A673 (cell line): ENCODE measurements at regions not wholly inside any gene's neighbourhood (a gene's known extent, or its start where the extent isn't known, plus 50 kb on each side); places are given as distances from the start of the nearest gene placed in this dataset.
A peak's percentile ranks its signal among the peaks of the same experiment; 100 is the strongest.

Experiments used
- BruUV-seq: library from RNA; stranded (reverse); fragments of 400-500 nt; replicated peaks from 2 replicates; lab custom pipeline; 2021; lab: Mats Ljungman, UMichigan
- CTCF ChIA-PET: fragments of 300-600 bp; sonication (Branson Sonifier 250); formaldehyde crosslinking; loops from one replicate; lab custom pipeline; 2022; ENCODE audit warnings: antibody characterized with exemption; lab: Charles Lee
- POLR2A ChIA-PET: fragments of 300-600 bp; sonication (Branson Sonifier 250); formaldehyde crosslinking; loops from one replicate; lab custom pipeline; 2022; ENCODE audit warnings: antibody characterized with exemption; ENCODE audit not compliant: low non-redundant PET; lab: Charles Lee
- DNase-seq: peaks from one replicate; pipeline ENCODE4 v3.0.0-alpha.2; 2015; ENCODE audit warnings: low spot score
- H3K27ac ChIP-seq: fragments of 200-600 bp; sonication (generic); 2 replicates; pipeline ENCODE4 v1.5.1; 2016; ENCODE audit warnings: mixed run types, low read depth, mild to moderate bottlenecking, mixed read lengths, antibody characterized with exemption, low read length; ENCODE audit not compliant: poor library complexity, severe bottlenecking
- H3K27me3 ChIP-seq: fragments of 200-600 bp; sonication (generic); replicated peaks from 2 replicates; pipeline ENCODE4 v1.6.1; 2017; ENCODE audit warnings: mixed run types, low read depth, mild to moderate bottlenecking, mixed read lengths, antibody characterized with exemption, low read length; ENCODE audit not compliant: insufficient read depth, poor library complexity
- H3K36me3 ChIP-seq: fragments of 200-600 bp; sonication (generic); 2 replicates; pipeline ENCODE4 v1.6.1; 2016; ENCODE audit warnings: mixed run types, mild to moderate bottlenecking, mixed read lengths, antibody characterized with exemption, low read length; ENCODE audit not compliant: insufficient read depth, poor library complexity, severe bottlenecking
- H3K4me1 ChIP-seq: fragments of 200-600 bp; sonication (generic); 2 replicates; pipeline ENCODE4 v1.6.1; 2017; ENCODE audit warnings: mixed run types, mild to moderate bottlenecking, mixed read lengths, antibody characterized with exemption, low read length; ENCODE audit not compliant: insufficient read depth, poor library complexity, severe bottlenecking
- H3K4me3 ChIP-seq: fragments of 200-600 bp; sonication (generic); 2 replicates; pipeline ENCODE4 v1.5.1; 2016; ENCODE audit warnings: low read depth, mixed run types, mild to moderate bottlenecking, mixed read lengths, low read length; ENCODE audit not compliant: poor library complexity, severe bottlenecking
- H3K9me3 ChIP-seq: fragments of 200-600 bp; sonication (generic); 2 replicates; pipeline ENCODE4 v1.6.1; 2016; ENCODE audit warnings: mixed run types, low read depth, mild to moderate bottlenecking, mixed read lengths, antibody characterized with exemption, low read length; ENCODE audit not compliant: poor library complexity, severe bottlenecking
- EZH2 ChIP-seq: fragments of 200-600 bp; sonication (generic); IDR thresholded peaks from 2 replicates; pipeline ENCODE4 v1.6.1; 2017; ENCODE audit warnings: borderline replicate concordance, low read depth, mild to moderate bottlenecking, mixed read lengths, antibody characterized with exemption, low read length; ENCODE audit not compliant: poor library complexity, severe bottlenecking
- intact Hi-C: fragments of 100-400 bp; cut with micrococcal nuclease; formaldehyde crosslinking; loops from one replicate; pipeline ENCODE4 v1.10.0; 2022; ENCODE audit not compliant: unreplicated experiment
- TF ChIP-seq, protein P1 (sequence below): fragments of 300-800, 200-600 bp; sonication (generic); conservative IDR thresholded peaks from 2 replicates; pipeline ENCODE4 v1.5.1; 2017; ENCODE audit warnings: low read depth, mild to moderate bottlenecking, antibody characterized with exemption, low read length, moderate library complexity, mixed read lengths

DNA sequence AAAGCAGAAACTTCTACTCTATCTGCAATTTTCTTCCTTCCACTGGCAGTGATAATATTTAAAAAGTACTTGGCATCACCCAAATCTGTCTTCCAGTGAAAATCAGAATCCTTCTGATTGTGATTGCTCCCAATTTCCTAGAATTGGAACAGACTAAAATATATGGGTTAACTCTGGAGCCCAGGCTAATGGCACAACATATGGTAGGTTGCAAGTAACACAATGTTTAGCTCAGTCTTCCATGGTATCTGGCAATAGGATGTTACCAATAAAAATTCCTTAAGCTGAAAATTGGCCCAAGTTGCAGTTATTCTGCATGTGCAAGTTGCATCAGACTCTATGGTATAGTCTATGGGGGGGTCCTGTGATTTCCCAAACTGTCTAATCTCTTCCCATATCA lies 273.5 kb upstream of the ADAMTS9 start:
- intact Hi-C loops: no loop called here
- ChIA-PET CTCF (no interaction called here), POLR2A (no interaction called here)
- no peak overlapping the region for H3K4me3 ChIP-seq
- no peak for DNase-seq
- TF ChIP-seq, protein P1, sequence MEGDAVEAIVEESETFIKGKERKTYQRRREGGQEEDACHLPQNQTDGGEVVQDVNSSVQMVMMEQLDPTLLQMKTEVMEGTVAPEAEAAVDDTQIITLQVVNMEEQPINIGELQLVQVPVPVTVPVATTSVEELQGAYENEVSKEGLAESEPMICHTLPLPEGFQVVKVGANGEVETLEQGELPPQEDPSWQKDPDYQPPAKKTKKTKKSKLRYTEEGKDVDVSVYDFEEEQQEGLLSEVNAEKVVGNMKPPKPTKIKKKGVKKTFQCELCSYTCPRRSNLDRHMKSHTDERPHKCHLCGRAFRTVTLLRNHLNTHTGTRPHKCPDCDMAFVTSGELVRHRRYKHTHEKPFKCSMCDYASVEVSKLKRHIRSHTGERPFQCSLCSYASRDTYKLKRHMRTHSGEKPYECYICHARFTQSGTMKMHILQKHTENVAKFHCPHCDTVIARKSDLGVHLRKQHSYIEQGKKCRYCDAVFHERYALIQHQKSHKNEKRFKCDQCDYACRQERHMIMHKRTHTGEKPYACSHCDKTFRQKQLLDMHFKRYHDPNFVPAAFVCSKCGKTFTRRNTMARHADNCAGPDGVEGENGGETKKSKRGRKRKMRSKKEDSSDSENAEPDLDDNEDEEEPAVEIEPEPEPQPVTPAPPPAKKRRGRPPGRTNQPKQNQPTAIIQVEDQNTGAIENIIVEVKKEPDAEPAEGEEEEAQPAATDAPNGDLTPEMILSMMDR: no peak
- no peak for TF ChIP-seq EZH2
- no TSS peak for BruUV-seq
- H3K36me3 ChIP-seq: no peaks in the 10 kb centered on the region
- H3K27me3 ChIP-seq: no peaks in the 10 kb centered on the region
- no peak overlapping the region for H3K27ac ChIP-seq
- H3K9me3 ChIP-seq: no peaks in the 10 kb centered on the region
- H3K4me1 ChIP-seq: peaks cover 17% of the 10 kb centered on the region

DNA sequence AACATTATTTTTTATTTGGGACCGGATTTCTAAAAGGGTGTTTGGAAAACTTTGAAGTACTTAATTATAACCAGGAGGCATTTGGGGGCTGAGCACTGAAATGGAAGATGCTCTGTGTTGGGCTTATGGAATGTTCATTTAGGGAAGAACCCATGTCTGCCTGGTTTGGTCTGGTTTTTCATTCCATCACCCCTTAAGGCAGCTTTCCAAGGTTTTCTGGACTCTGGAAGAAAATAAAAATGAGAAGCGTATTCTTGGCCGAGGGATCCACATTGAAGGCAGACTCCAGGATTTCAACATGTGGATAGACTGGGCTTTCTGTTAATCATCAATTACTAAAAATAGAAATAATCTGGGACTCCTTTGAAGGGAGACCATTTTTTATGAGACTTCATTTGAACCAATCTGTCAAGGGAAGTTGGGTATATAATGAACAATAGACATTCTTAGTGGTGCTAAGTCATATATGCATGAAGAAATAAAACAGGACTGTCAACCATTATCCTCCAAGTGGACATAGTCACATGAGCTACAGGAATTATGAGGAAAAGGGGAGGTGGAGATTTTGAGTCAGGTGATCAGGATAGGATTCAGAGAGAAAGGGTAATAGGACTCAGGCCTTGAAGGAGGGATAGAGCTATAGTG lies 270.5 kb upstream of the ADAMTS9 start:
- CTCF ChIA-PET: no interaction called here
- BruUV-seq: no TSS peak
- Histone ChIP-seq H3K4me1 (peaks cover 17% of the 10 kb centered on the region), H3K27me3 (no peaks in the 10 kb centered on the region), H3K4me3 (no peak overlapping the region), H3K36me3 (no peaks in the 10 kb centered on the region), H3K27ac (no peak overlapping the region), H3K9me3 (no peaks in the 10 kb centered on the region)
- TF ChIP-seq EZH2: no peak
- TF ChIP-seq, protein P1: no peak
- POLR2A ChIA-PET: no interaction called here
- DNase-seq: no peak
- intact Hi-C loops: no loop called here

DNA sequence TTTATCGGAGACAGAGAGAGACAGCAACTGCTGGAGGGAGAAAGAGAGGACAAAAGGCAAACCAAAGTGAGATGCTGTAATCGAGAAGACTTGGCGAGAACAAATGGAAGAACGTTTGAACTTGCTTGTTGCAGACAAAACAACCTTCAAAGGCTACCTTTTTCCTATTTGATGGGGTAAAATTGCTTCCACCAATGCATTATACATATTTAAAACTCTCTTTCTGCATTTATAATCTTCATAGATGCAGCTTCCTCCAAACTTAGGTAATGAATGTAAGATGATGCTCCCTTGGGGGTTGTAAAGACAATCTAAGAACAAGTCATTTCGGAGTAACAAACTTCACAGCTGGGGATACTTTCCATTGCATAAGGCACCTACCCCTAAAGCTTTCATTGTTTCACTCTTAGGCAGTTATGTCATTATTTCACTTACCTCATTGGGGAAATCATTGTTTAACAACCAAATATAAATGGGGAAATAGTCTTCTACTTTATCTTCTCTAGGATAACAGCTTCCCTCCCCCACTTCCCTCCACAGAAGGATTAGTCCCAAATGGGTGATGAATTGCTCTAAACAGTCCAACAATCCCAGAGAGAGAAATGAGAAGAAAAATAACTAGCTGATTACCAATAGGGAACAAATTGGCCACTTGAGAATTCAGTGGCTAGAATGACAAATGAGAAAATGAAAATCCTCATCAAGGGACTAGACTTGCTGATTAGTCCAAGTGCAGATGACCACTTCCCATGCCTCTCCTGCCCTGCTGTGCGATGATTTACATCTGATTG lies 269.8 kb upstream of the ADAMTS9 start:
- peak; percentile 68 for DNase-seq
- Histone ChIP-seq H3K4me1 (peaks cover 17% of the 10 kb centered on the region), H3K9me3 (no peaks in the 10 kb centered on the region), H3K4me3 (no peak overlapping the region), H3K27me3 (no peaks in the 10 kb centered on the region), H3K36me3 (no peaks in the 10 kb centered on the region), H3K27ac (no peak overlapping the region)
- POLR2A ChIA-PET: no interaction called here
- TF ChIP-seq EZH2: no peak
- TF ChIP-seq, protein P1: no peak
- intact Hi-C loops: no loop called here
- BruUV-seq: no TSS peak
- CTCF ChIA-PET: no interaction called here
